Fibroblast of pulmonary artery (primary cell): ENCODE measurements at regions not wholly inside any gene's neighbourhood (a gene's known extent, or its start where the extent isn't known, plus 50 kb on each side); places are given as distances from the start of the nearest gene placed in this dataset.
A peak's percentile ranks its signal among the peaks of the same experiment; 100 is the strongest.

Experiments
- DNase-seq: peaks from one replicate; pipeline ENCODE4 v3.0.0-alpha.2; 2010; ENCODE audit warnings: low read depth
- H3K4me3 ChIP-seq: replicated peaks from 2 replicates; pipeline ENCODE4 v1.5.1; 2011; ENCODE audit warnings: low read depth, mild to moderate bottlenecking, control low read depth, low read length, moderate library complexity
- TF ChIP-seq, protein P1 (sequence below): IDR thresholded peaks from 2 replicates; pipeline ENCODE4 v1.5.1; 2011; ENCODE audit warnings: mild to moderate bottlenecking, control low read depth, low read length, inconsistent platforms; ENCODE audit errors: missing control alignments

DNA sequence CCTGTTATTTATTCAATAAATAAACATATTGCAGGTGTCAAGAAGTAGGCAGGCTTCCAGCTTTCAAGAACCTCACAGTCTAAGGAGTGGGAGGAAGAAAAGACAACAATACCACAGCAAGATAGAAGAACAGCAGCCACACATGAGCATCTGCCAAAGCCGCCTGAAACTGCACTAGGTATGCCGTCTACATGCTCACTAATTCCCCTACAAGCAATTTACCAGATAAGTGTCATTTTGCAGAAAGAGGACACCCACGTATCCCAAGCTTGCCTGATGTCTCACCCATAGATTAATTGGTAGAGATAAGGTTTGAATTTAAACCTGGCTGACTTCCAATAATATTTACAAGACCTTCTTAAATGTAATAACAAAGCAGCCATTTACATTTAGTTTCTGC, 439.4 kb upstream of the CPEB2 start:
- no peak for DNase-seq
- H3K4me3 ChIP-seq, result no peak overlapping the region
- TF ChIP-seq, protein P1, sequence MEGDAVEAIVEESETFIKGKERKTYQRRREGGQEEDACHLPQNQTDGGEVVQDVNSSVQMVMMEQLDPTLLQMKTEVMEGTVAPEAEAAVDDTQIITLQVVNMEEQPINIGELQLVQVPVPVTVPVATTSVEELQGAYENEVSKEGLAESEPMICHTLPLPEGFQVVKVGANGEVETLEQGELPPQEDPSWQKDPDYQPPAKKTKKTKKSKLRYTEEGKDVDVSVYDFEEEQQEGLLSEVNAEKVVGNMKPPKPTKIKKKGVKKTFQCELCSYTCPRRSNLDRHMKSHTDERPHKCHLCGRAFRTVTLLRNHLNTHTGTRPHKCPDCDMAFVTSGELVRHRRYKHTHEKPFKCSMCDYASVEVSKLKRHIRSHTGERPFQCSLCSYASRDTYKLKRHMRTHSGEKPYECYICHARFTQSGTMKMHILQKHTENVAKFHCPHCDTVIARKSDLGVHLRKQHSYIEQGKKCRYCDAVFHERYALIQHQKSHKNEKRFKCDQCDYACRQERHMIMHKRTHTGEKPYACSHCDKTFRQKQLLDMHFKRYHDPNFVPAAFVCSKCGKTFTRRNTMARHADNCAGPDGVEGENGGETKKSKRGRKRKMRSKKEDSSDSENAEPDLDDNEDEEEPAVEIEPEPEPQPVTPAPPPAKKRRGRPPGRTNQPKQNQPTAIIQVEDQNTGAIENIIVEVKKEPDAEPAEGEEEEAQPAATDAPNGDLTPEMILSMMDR, result no peak

DNA sequence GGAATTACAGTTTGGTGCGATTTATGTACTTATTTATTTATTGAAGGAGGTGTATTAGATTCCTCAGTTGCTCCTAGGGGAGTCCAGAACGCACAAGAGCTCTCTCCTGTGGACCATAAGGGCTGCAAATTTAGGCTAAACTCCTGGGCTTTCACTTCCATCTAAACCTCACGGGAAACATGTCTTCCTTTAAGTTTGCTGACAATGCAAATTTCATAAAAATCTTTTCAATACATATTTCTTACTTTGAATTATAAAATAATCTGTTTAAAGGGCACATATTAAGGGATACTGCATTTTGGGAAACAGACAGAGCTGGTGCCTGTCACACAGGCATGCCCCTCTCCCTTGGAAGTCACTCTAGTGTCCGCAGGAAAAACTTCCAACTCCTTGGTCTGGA, 438.0 kb upstream of the CPEB2 start:
- no peak overlapping the region for H3K4me3 ChIP-seq
- TF ChIP-seq, protein P1, result no peak
- no peak for DNase-seq

DNA sequence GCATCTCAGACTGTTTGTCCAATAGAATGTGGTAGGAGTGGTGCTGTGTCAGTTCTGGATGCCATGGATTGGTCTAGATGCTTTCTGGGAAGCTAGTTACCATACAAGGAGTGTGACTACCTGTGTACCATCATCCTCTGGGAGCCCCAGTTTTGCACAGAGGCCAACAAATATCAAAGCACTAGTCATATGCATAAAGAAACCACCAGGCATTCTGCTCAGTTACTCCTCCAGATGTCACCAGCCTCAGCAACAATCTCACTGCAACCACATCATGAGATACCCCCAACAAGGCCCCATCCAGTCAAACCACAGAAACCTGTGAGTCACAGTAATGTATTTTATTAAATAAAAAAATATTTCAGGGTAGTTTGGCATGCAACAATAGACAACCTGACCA, 435.8 kb upstream of the CPEB2 start:
- TF ChIP-seq, protein P1, result no peak
- no peak overlapping the region for H3K4me3 ChIP-seq
- peak; percentile 4 for DNase-seq

DNA sequence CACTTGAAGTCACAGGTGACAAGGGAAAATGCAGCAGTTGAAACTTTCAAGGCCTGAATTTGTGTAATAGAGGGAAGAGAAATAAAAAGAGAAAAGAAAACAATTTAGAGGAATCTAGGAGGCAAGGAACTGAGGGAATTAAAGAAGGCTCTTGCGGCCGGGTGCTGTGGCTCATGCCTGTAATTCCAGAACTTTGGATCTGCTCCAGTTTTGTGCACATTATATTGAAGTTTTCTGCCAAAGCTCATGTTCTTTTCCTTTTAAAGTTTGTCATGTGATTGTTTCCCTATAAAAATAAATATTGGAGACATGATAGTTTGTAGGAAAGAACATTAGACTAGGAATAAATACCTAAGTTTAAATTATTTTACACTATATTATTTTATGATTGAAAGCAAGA, 433.9 kb upstream of the CPEB2 start:
- no peak overlapping the region for H3K4me3 ChIP-seq
- TF ChIP-seq, protein P1, result no peak
- no peak for DNase-seq

DNA sequence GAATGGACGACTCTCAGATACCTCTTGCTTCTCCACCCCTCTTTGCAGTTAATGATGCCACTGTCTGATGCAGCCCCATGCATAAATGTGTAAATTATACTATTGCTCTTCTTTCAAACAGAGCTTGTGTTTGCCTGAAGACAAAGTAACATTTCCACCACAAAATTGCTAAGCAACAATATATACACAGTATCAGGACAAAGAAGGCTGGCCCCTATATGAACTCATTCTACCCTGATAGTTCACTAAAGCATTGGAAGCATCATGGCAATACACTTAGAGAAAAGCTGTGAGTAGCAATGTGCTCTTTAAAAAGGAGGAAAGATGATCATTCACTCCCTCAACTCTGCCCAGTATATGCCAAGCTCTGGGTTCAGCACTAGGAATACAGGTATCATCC, 427.0 kb upstream of the CPEB2 start:
- TF ChIP-seq, protein P1, result no peak
- DNase-seq, result no peak
- H3K4me3 ChIP-seq, result no peak overlapping the region

DNA sequence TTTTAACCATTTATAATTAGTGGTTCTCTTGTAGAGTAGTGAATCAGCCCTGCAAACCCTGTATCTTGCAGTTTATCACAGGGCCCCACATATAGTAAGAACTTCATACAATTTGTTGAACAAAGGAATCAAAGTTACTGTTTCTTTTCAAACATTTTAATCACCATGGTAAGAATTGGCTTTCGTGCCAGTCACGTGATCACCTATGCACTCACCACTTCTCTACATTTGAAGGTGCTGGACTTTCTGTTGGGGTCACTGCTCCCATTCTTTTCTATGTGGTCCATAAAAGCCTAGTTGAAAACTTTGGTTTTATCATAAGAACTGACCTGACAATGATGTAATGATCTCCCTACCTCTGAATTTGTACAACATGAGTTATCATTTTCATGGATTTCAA, 426.4 kb upstream of the CPEB2 start:
- DNase-seq, result no peak
- TF ChIP-seq, protein P1, result no peak
- no peak overlapping the region for H3K4me3 ChIP-seq

DNA sequence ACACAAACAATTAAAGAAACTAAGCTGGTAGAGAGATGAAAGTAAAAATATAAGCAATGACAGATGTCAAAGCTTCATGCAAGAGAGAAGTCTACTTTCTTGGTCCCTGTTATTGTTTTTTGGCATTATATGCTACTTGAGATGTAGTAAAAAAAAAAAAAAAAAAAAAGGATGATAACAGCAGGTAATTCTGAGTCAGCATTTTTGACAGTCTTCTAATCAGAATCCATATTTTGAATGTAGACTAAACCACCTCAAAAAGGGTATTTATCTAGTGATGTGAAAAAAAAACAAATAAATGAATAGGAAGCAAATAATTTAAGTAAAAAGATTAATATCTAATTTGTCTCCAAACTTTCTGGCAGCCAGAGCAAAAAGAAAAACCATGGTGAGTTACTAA, 422.2 kb upstream of the CPEB2 start:
- TF ChIP-seq, protein P1, result no peak
- no peak for DNase-seq
- no peak overlapping the region for H3K4me3 ChIP-seq
